Calu3 (cell line): ENCODE measurements at regions not wholly inside any gene's neighbourhood (a gene's known extent, or its start where the extent isn't known, plus 50 kb on each side); places are given as distances from the start of the nearest gene placed in this dataset.

Experiments used
- BruUV-seq: library from RNA; stranded (reverse); fragments of 400-500 nt; replicated peaks from 2 replicates; lab custom pipeline; 2021; lab: Mats Ljungman, UMichigan
- CTCF ChIA-PET: fragments of 300-600 bp; sonication (Branson Sonifier 250); formaldehyde crosslinking; loops from one replicate; lab custom pipeline; 2022; ENCODE audit warnings: antibody characterized with exemption; lab: Charles Lee
- DNase-seq: peaks from one replicate; pipeline ENCODE4 v3.0.0; 2022
- H3K27ac Mint-ChIP-seq: one replicate; pipeline ENCODE4 v1.8.0; 2022; ENCODE audit warnings: mixed read lengths; ENCODE audit not compliant: unreplicated experiment
- H3K27me3 Mint-ChIP-seq: one replicate; pipeline ENCODE4 v1.8.0; 2022; ENCODE audit warnings: mixed read lengths; ENCODE audit not compliant: unreplicated experiment
- H3K36me3 Mint-ChIP-seq: one replicate; pipeline ENCODE4 v1.8.0; 2022; ENCODE audit warnings: mild to moderate bottlenecking, moderate library complexity, mixed read lengths; ENCODE audit not compliant: insufficient read depth, unreplicated experiment
- H3K4me1 Mint-ChIP-seq: one replicate; pipeline ENCODE4 v1.8.0; 2022; ENCODE audit warnings: mild to moderate bottlenecking, low read depth, mixed read lengths; ENCODE audit not compliant: unreplicated experiment
- H3K4me3 Mint-ChIP-seq: one replicate; pipeline ENCODE4 v1.8.0; 2022; ENCODE audit warnings: mild to moderate bottlenecking, low read depth, moderate library complexity, mixed read lengths; ENCODE audit not compliant: unreplicated experiment
- H3K9me3 Mint-ChIP-seq: one replicate; pipeline ENCODE4 v1.8.0; 2022; ENCODE audit warnings: low read depth, mixed read lengths; ENCODE audit not compliant: unreplicated experiment
- CTCF ChIP-seq: fragments of 200-600 bp; IDR thresholded peaks from one replicate; pipeline ENCODE4 v1.8.0; 2022; ENCODE audit warnings: antibody characterized with exemption; ENCODE audit not compliant: unreplicated experiment
- intact Hi-C: fragments of 100-400 bp; cut with micrococcal nuclease; formaldehyde crosslinking; loops from one replicate; pipeline ENCODE4 v1.10.0; 2022; ENCODE audit not compliant: unreplicated experiment

DNA sequence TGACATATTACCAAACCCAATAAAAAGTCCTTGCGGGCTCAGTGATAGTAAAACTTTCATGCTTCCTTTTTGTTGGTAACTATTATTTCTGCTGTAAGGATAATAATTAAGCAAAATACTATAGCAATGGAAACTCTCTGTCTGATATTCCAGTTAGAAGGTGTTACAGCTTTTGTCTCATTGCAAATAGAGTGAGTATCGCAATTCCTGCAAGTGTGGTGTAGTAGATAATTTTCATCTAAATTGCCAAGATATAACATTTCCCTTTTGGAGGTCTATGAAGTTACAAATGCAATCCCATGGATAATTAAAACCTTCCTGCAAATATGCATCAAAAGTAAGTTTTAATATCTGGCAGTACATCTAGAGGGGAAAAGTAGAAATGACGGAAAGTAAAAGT lies 88.7 kb upstream of the CD93 start:
- Mint-ChIP-seq H3K4me1 (no peaks in the 10 kb centered on the region), H3K27me3 (no peaks in the 10 kb centered on the region), H3K27ac (no peak overlapping the region), H3K4me3 (no peak overlapping the region), H3K9me3 (no peaks in the 10 kb centered on the region), H3K36me3 (no peaks in the 10 kb centered on the region)
- DNase-seq: no peak
- TF ChIP-seq CTCF: no peak
- CTCF ChIA-PET: no interaction called here
- intact Hi-C loops: no loop called here
- BruUV-seq: no TSS peak

DNA sequence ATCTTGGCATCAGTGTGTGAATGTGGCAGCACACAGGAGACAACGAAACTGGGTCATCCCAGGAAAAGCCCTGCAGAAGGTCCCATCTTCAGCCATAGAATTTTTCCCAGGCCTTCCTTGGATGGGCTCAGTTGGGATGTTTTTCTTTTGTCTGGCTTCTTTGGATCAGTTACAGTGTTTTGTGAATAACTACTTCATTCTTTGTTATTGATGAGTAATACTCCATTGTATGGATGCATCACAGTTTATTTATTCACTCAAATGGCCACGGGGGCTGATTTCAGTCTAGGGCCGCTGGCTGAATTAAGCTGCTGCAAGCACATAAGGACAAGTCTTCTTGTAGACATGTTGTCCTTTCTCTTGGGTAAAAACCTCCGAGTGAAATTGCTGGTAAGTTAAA lies 81.3 kb upstream of the CD93 start:
- no peak for DNase-seq

DNA sequence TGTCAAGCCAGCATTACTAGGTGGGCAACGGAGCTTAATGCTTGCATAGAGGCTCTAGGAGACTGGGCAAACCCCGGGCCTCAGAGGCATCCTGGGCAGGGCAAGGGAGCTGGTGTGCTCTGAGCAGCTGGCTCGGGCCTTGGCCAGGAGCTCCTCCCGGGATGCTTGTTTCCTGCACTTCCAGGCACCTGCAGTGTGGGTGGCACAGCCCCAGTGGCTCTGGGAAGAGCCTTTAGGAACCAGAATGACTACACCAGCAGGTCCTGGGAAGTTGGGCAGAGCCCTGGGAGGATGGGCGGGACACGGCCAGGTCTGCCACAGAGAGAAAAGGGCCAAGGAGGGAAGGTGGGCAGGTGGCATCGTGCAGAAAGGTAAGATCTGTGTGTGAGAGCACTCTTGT lies 80.4 kb upstream of the CD93 start:
- no peak for TF ChIP-seq CTCF
- no peaks in the 10 kb centered on the region for H3K36me3 Mint-ChIP-seq
- H3K4me1 Mint-ChIP-seq: no peaks in the 10 kb centered on the region
- H3K9me3 Mint-ChIP-seq: no peaks in the 10 kb centered on the region
- intact Hi-C loops: no loop called here
- CTCF ChIA-PET: no interaction called here
- BruUV-seq: no TSS peak
- no peak overlapping the region for H3K27ac Mint-ChIP-seq
- no peak overlapping the region for H3K4me3 Mint-ChIP-seq
- no peak for DNase-seq
- H3K27me3 Mint-ChIP-seq: no peaks in the 10 kb centered on the region

More for the DNA sequence above, 81.3 kb upstream of the CD93 start:
- Mint-ChIP-seq H3K4me1 (no peaks in the 10 kb centered on the region), H3K36me3 (no peaks in the 10 kb centered on the region), H3K9me3 (no peaks in the 10 kb centered on the region), H3K27me3 (no peaks in the 10 kb centered on the region), H3K27ac (no peak overlapping the region), H3K4me3 (no peak overlapping the region)
- intact Hi-C loops: no loop called here
- no TSS peak for BruUV-seq
- CTCF ChIA-PET: no interaction called here
- no peak for TF ChIP-seq CTCF

DNA sequence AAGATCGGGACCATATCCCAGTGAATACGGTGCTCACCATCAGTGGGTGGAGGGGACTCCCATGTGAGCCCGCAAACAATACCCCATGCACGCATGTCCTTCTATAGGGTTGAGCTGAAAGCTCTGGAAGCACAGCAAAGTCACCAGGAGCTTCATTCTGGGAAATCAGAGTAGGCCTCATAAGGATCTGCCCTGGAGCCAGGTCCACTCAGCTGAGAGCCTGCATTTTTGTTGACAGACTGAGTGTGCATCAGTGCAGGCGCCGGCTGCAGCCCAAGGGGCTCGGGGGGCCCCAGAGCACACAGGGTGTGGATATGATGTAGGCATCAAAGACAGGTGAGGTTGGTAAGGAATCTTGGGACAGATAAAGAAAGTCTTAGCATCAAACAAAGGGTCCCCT lies 79.8 kb upstream of the CD93 start:
- Mint-ChIP-seq H3K36me3 (no peaks in the 10 kb centered on the region), H3K27me3 (no peaks in the 10 kb centered on the region), H3K4me1 (no peaks in the 10 kb centered on the region), H3K4me3 (no peak overlapping the region), H3K27ac (no peak overlapping the region), H3K9me3 (no peaks in the 10 kb centered on the region)
- intact Hi-C loops: no loop called here
- no TSS peak for BruUV-seq
- CTCF ChIA-PET: no interaction called here
- TF ChIP-seq CTCF: no peak
- DNase-seq: no peak
